Stomach smooth muscle (tissue), 2 donors: ENCODE measurements at regions not wholly inside any gene's neighbourhood (a gene's known extent, or its start where the extent isn't known, plus 50 kb on each side); places are given as distances from the start of the nearest gene placed in this dataset.

ENCODE experiments used
- H3K27ac ChIP-seq: one replicate; pipeline ENCODE4 v1.7.0; 2013; ENCODE audit warnings: mild to moderate bottlenecking, low read length, inconsistent platforms
- H3K27me3 ChIP-seq, 2 donors: one replicate each; pipeline ENCODE4 v1.7.0; 2013; ENCODE audit warnings: low read length in 2 of 2; ENCODE audit not compliant: insufficient read depth in 2 of 2, control insufficient read depth in 1 of 2
- H3K36me3 ChIP-seq, 2 donors: one replicate each; pipeline ENCODE4 v1.7.0; 2013; ENCODE audit warnings: low read length in 2 of 2; ENCODE audit not compliant: control insufficient read depth in 2 of 2, insufficient read depth in 2 of 2
- H3K4me1 ChIP-seq: one replicate; pipeline ENCODE4 v1.7.0; 2013; ENCODE audit warnings: low read length; ENCODE audit not compliant: control insufficient read depth, insufficient read depth
- H3K4me3 ChIP-seq, 2 donors: one replicate each; pipeline ENCODE4 v1.7.0; 2013; ENCODE audit warnings: low read length in 2 of 2
- H3K9ac ChIP-seq, 2 donors: one replicate each; pipeline ENCODE4 v1.7.0; 2013; ENCODE audit warnings: low read length in 2 of 2, mild to moderate bottlenecking in 1 of 2
- H3K9me3 ChIP-seq, 2 donors: one replicate each; pipeline ENCODE4 v1.7.0; 2013; ENCODE audit warnings: low read length in 2 of 2; ENCODE audit not compliant: control insufficient read depth in 2 of 2
- donor health status: healthy.
- donor health status: Pancreatic carcinoma.

DNA sequence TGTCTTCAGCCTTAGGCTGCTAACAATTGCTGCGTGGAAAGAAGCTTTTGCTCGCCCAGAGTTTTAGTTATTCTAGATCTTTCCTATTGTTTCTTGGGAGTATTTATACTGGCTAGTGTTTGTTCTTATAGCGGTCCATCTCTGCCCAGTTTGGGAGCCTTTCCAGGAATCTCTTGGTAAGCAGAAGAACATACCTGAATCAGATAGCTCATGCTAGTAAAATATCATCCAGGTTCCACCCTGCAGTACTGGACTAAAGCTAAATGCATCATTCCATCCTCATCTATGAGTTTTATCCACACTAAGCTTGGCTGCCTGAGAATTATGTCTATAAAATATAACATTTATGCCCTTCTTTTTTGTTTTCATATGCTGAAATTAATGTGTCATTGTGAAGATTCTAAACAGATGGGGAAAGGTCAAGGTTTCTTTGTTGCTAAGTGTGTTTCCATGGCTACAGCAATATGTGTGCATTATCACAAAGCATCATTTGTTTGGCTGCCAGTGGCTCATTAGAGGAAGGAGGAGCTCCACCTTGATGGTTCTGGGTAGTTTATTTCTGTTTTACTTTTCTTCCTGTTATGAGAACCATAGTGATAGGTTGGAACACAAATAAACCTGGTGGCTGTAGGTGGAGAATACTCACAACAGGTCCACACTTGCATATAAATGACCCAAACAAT, 182.8 kb downstream of the PIK3C3 start:
- no peaks in the 10 kb centered on the region for H3K36me3 ChIP-seq
- no peak overlapping the region for H3K4me3 ChIP-seq
- no peak overlapping the region for H3K9ac ChIP-seq
- H3K9me3 ChIP-seq: peaks cover 5 to 9% of the 10 kb centered on the region in 2 donors
- H3K4me1 ChIP-seq: no peaks in the 10 kb centered on the region
- no peak overlapping the region for H3K27ac ChIP-seq
- H3K27me3 ChIP-seq: no peaks in the 10 kb centered on the region

DNA sequence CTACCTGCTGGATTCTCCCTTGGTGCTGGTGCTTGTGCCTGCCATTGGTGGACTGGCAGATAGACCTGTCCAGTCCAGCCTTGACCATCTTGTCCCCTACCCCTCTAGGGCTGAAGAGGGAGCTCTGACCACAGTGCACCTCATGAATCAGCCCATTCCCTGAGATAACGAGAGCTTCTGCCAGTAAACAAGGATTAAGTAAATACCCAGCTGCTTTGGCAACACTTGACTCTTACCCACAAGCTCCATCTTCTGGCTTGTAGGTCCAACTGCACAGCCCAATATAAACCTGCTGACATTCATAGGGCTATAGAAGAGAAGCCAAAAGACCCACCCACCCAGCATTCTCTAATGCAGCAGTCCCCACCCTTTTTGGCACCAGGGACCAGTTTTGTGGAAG, 186.4 kb downstream of the PIK3C3 start:
- Histone ChIP-seq H3K27me3 (no peaks in the 10 kb centered on the region), H3K9ac (no peak overlapping the region), H3K4me1 (no peaks in the 10 kb centered on the region), H3K27ac (no peak overlapping the region), H3K4me3 (no peak overlapping the region), H3K9me3 (peaks cover 5 to 9% of the 10 kb centered on the region in 2 donors), H3K36me3 (no peaks in the 10 kb centered on the region)

DNA sequence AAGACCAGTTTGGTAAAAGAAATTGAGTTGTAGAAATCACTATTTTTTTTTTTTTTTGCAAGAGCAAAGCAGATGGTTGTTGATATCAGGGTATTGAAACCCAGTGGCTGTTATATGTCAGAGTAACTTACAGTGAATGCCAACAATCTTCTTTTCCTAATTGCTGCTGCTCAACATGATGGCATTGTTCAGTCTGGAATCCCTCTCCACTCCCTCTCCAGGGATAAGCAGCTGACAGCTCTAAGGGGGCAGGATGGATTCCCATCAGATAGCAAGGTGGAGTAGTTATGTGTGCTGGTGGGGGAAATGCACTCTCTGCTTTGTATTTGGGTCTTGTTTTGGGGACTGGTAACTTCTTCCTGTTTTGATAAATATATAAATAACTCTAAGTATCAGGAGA, 200.0 kb downstream of the PIK3C3 start:
- Histone ChIP-seq H3K27ac (no peak overlapping the region), H3K9ac (no peak overlapping the region), H3K4me1 (no peaks in the 10 kb centered on the region)

DNA sequence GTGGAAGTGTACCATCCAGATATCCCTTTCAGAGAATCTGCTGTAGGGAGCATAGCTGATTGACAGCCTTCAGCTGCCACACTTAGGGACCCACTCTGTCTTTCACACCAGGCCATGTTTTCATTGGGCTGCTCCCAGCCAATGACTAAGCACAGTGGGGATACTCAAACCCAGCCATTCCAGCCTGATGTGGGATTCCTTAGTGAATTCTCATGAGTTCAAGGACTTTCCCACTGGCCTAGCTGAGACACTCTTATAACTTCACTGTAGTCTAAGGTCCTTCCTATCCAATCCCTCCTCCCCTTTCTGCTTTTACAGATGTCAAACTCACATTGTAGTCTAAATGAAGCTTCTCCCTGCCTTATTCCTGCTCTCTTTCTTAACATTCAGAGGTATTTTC, 201.2 kb downstream of the PIK3C3 start:
- H3K27me3 ChIP-seq: no peaks in the 10 kb centered on the region

More for the DNA sequence above, 200.0 kb downstream of the PIK3C3 start:
- Histone ChIP-seq H3K36me3 (no peaks in the 10 kb centered on the region), H3K4me3 (no peak overlapping the region), H3K9me3 (no peaks in the 10 kb centered on the region), H3K27me3 (no peaks in the 10 kb centered on the region)

DNA sequence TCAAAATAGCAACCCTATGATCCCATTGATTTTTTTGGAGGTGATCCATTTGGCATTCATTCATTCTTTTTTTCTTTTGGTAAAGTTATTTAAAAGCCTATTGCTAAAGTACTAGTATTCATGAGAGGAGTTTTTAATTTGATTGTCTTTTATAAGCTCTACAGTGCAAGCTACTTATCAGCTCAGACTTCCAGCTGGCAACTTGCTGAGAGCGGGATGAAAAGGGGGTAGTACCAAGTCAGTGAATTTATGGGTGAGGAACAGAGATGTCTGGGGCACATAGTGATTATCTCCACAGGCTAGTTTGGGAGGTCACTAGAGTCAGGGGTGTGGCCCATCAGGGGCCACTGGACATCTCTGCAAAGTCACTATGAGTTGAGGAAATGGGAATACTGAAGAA, 202.4 kb downstream of the PIK3C3 start:
- H3K27me3 ChIP-seq: no peaks in the 10 kb centered on the region
- H3K9me3 ChIP-seq: no peaks in the 10 kb centered on the region
- no peak overlapping the region for H3K27ac ChIP-seq
- H3K36me3 ChIP-seq: no peaks in the 10 kb centered on the region
- no peaks in the 10 kb centered on the region for H3K4me1 ChIP-seq
- no peak overlapping the region for H3K9ac ChIP-seq
- H3K4me3 ChIP-seq: no peak overlapping the region

More for the DNA sequence above, 201.2 kb downstream of the PIK3C3 start:
- Histone ChIP-seq H3K36me3 (no peaks in the 10 kb centered on the region), H3K9ac (no peak overlapping the region), H3K4me3 (no peak overlapping the region), H3K27ac (no peak overlapping the region), H3K9me3 (no peaks in the 10 kb centered on the region), H3K4me1 (no peaks in the 10 kb centered on the region)

DNA sequence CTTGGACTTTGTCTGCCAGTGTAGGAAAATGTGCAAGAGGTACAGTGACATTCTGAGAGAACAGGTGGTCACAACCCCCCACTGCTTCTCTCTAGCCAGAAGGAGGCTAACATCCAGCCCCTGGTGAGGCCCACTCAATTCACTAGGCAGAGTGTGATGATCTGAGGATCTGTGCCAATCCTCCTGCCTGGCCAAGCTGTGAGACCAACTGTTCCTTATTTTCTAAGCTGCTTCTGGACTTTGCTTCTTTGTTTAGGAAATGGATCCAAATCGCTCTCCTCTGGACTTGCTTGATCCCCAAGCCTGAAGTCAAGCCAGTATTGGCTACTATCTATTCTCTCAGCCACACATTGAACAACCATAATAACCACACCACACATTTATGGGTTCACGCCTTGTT, 202.8 kb downstream of the PIK3C3 start:
- H3K27me3 ChIP-seq: no peaks in the 10 kb centered on the region
- H3K27ac ChIP-seq: no peak overlapping the region
- H3K4me1 ChIP-seq: no peaks in the 10 kb centered on the region
- H3K9me3 ChIP-seq: no peaks in the 10 kb centered on the region
- H3K9ac ChIP-seq: no peak overlapping the region
- no peaks in the 10 kb centered on the region for H3K36me3 ChIP-seq
- H3K4me3 ChIP-seq: no peak overlapping the region

DNA sequence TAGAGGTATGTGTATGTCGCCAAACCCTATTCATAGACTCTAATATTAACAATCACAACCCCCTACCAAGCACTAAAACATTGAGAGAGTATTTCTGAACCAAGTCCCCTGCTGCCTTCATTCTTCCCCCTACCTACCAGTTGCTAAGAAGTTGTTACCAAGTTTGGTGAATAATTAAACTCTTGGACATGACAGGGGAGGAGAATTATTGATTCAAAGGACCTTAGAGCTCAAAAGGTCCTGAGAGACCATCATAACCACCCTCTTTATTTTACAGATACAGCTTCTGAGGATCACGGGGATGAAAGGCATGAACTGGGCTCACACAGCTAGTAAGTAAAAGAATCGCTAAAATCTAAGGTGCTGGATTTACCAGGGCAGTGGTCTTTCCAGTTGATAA, 204.1 kb downstream of the PIK3C3 start:
- Histone ChIP-seq H3K9ac (no peak overlapping the region), H3K4me1 (no peaks in the 10 kb centered on the region), H3K4me3 (no peak overlapping the region), H3K9me3 (no peaks in the 10 kb centered on the region), H3K27ac (no peak overlapping the region), H3K27me3 (no peaks in the 10 kb centered on the region), H3K36me3 (no peaks in the 10 kb centered on the region)

DNA sequence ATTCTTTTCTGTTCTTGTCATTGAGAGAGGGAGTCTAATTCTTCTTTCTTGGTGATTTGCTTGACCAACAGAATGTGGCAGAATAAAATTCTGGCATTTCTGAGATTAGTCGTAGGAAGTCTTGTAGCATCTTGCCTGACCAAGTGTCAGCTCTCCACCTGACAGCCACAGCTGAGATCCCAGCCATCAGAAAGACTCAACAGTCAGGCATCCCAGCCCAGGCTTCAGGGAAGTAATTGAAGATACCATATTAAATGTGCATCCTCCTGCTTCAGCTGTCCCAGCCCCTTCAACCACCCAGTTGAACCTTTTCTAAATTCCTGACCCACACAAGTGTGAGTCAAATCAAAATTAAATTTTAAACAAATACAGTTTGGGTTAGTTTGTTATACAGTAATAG, 208.3 kb downstream of the PIK3C3 start:
- no peaks in the 10 kb centered on the region for H3K36me3 ChIP-seq
- no peak overlapping the region for H3K27ac ChIP-seq
- no peak overlapping the region for H3K9ac ChIP-seq
- H3K4me1 ChIP-seq: no peaks in the 10 kb centered on the region
- H3K4me3 ChIP-seq: no peak overlapping the region
- no peaks in the 10 kb centered on the region for H3K27me3 ChIP-seq
- no peaks in the 10 kb centered on the region for H3K9me3 ChIP-seq

DNA sequence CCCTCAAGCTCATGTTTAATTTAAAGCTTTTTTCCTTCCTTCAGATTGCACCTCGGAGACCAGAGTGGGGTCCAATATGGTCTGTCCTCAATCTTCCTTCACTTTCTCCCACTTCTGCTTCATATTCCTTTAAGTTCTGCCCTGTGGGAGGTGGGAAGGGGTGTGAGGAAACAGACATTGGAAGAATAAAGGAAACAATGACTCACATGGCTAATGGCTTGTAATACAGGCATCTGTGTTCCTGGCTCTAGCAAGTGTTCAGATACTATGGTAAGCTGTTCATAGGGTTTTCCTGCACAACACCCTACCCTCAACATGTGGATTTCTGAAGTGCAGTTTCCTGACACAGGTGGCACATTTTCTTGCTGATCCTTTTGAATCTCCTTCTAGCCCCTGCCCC, 209.5 kb downstream of the PIK3C3 start:
- Histone ChIP-seq H3K27ac (no peak overlapping the region), H3K27me3 (no peaks in the 10 kb centered on the region), H3K9me3 (no peaks in the 10 kb centered on the region), H3K4me3 (no peak overlapping the region), H3K4me1 (no peaks in the 10 kb centered on the region), H3K9ac (no peak overlapping the region), H3K36me3 (no peaks in the 10 kb centered on the region)

DNA sequence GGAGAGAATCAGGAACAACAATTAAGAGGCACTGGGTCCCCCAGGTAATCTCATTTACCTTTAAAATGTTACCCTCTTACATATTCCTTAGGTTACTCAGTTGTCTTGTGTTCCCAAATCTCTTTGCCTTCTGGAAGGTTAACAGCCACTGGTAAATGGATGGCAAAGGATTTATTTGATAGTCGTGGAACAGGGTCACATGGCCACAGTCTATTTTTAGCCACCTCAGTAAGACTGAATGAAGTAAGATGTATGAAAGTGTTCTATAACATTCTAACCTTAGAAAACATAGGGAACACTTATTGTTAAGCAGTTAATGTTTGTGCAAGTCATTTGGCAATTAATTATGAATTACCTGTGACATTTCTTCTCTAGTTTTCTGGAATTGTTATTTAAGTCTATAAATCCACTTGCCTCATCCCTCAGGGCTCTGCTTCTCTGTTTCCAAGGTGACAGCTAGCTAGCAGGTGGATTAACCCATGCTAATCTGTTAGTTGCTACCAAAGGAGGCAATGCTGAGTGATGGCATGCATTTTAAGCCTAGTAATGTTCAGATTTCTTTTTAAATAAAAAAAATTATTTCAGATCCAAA, 211.0 kb downstream of the PIK3C3 start:
- H3K4me3 ChIP-seq: no peak overlapping the region
- no peaks in the 10 kb centered on the region for H3K36me3 ChIP-seq
- no peaks in the 10 kb centered on the region for H3K27me3 ChIP-seq
- H3K27ac ChIP-seq: no peak overlapping the region
- H3K4me1 ChIP-seq: no peaks in the 10 kb centered on the region
- no peak overlapping the region for H3K9ac ChIP-seq
- H3K9me3 ChIP-seq: no peaks in the 10 kb centered on the region

DNA sequence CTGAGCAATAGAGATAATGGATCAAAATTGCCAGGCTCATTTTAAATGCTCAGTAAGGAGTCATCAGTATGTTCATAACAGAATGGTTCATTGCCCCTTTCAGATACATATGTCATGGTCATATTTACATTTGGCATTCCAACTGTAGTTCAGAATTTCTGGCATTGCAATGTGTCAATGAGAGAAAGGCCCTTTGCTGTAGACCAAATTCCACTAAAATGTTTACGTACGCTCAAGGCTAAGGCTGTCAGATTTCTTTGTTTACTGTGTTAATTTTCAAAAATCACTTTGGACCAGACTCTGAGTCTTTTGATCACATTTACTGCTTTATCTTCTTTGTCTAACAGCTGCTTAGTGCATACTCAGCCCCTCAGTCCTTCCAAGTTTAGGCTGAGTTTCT, 213.5 kb downstream of the PIK3C3 start:
- H3K9me3 ChIP-seq: no peaks in the 10 kb centered on the region
- no peaks in the 10 kb centered on the region for H3K27me3 ChIP-seq
- H3K4me1 ChIP-seq: no peaks in the 10 kb centered on the region
- H3K36me3 ChIP-seq: no peaks in the 10 kb centered on the region
- H3K9ac ChIP-seq: no peak overlapping the region
- H3K4me3 ChIP-seq: no peak overlapping the region
- H3K27ac ChIP-seq: no peak overlapping the region
